SK-N-SH treated with all-trans-retinoic acid at 6 μM for 48 hours (cell line): ENCODE measurements at regions not wholly inside any gene's neighbourhood (a gene's known extent, or its start where the extent isn't known, plus 50 kb on each side); places are given as distances from the start of the nearest gene placed in this dataset.
A peak's percentile ranks its signal among the peaks of the same experiment; 100 is the strongest.

Source experiments
- ATAC-seq: fragments of 200-7000 bp; cut with Tn5 transposase; 3 replicates; pipeline ENCODE4 v1.9.1; 2020; ENCODE audit warnings: mild to moderate bottlenecking, moderate library complexity
- BACH2 ChIP-seq: fragments of 250-450 bp; sonication (Bioruptor Pico); IDR thresholded peaks from 2 replicates; pipeline ENCODE4 v1.9.0; 2021; ENCODE audit warnings: mild to moderate bottlenecking, borderline replicate concordance
- CSDC2 ChIP-seq: fragments of 250-450 bp; sonication (Bioruptor Pico); IDR thresholded peaks from 2 replicates; pipeline ENCODE4 v1.5.0; 2020; ENCODE audit warnings: mild to moderate bottlenecking, moderate library complexity
- ESRRG ChIP-seq: fragments of 250-450 bp; sonication (Bioruptor Pico); IDR thresholded peaks from 2 replicates; pipeline ENCODE4 v1.6.1; 2021; ENCODE audit warnings: mild to moderate bottlenecking
- ISL1 ChIP-seq: fragments of 250-450 bp; sonication (Bioruptor Pico); IDR thresholded peaks from 2 replicates; pipeline ENCODE4 v2.1.2; 2022; ENCODE audit warnings: mild to moderate bottlenecking, moderate library complexity
- OSR1 ChIP-seq: fragments of 250-450 bp; sonication (Bioruptor Pico); IDR thresholded peaks from 2 replicates; pipeline ENCODE4 v1.8.0; 2022; ENCODE audit warnings: moderate library complexity, mild to moderate bottlenecking, inconsistent platforms
- RARB ChIP-seq: fragments of 250-450 bp; sonication (Bioruptor Pico); IDR thresholded peaks from 2 replicates; pipeline ENCODE4 v1.8.0; 2021; ENCODE audit warnings: mild to moderate bottlenecking, moderate library complexity
- SNAI2 ChIP-seq: fragments of 250-450 bp; sonication (Bioruptor Pico); IDR thresholded peaks from 2 replicates; pipeline ENCODE4 v1.5.0; 2020; ENCODE audit warnings: mild to moderate bottlenecking, moderate library complexity
- TCF4 ChIP-seq: fragments of 250-450 bp; sonication (Bioruptor Pico); IDR thresholded peaks from 2 replicates; pipeline ENCODE4 v1.8.0; 2021; ENCODE audit warnings: mild to moderate bottlenecking, moderate library complexity, borderline replicate concordance
- TOX ChIP-seq: fragments of 250-450 bp; sonication (Bioruptor Pico); IDR thresholded peaks from 2 replicates; pipeline ENCODE4 v1.8.0; 2021; ENCODE audit warnings: mild to moderate bottlenecking, moderate library complexity, borderline replicate concordance
- ZC3H10 ChIP-seq: fragments of 250-450 bp; sonication (Bioruptor Pico); IDR thresholded peaks from 2 replicates; pipeline ENCODE4 v1.5.1; 2021; ENCODE audit warnings: mild to moderate bottlenecking, moderate library complexity
- ZFP3 ChIP-seq: fragments of 250-450 bp; sonication (Bioruptor Pico); IDR thresholded peaks from 2 replicates; pipeline ENCODE4 v1.5.0; 2020; ENCODE audit warnings: mild to moderate bottlenecking, moderate library complexity
- ZFP30 ChIP-seq: fragments of 450-650 bp; formaldehyde crosslinking; IDR thresholded peaks from 2 replicates; pipeline ENCODE4 v1.5.0; 2022; ENCODE audit warnings: mild to moderate bottlenecking, moderate library complexity
- ZNF565 ChIP-seq: fragments of 450-650 bp; formaldehyde crosslinking; conservative IDR thresholded peaks from 2 replicates; pipeline ENCODE4 v1.5.0; 2020; ENCODE audit warnings: low read depth, mild to moderate bottlenecking, moderate library complexity
- ZNF8 ChIP-seq: fragments of 450-650 bp; formaldehyde crosslinking; IDR thresholded peaks from 2 replicates; pipeline ENCODE4 v1.5.0; 2020; ENCODE audit warnings: mild to moderate bottlenecking, moderate library complexity
- TF ChIP-seq, protein P1 (sequence below): fragments of 250-450 bp; sonication (Bioruptor Pico); IDR thresholded peaks from 2 replicates; pipeline ENCODE4 v1.5.1; 2021; ENCODE audit warnings: mild to moderate bottlenecking, moderate library complexity
- TF ChIP-seq, protein P2 (sequence below): fragments of 250-450 bp; sonication (Bioruptor Pico); IDR thresholded peaks from 2 replicates; pipeline ENCODE4 v1.5.1; 2020; ENCODE audit warnings: low read depth, mild to moderate bottlenecking, moderate library complexity
- TF ChIP-seq, protein P3 (sequence below): fragments of 250-450 bp; sonication (Bioruptor Pico); IDR thresholded peaks from 2 replicates; pipeline ENCODE4 v1.8.0; 2020; ENCODE audit warnings: mild to moderate bottlenecking, moderate library complexity, borderline replicate concordance
- TF ChIP-seq, protein P4 (sequence below): fragments of 250-450 bp; sonication (Bioruptor Pico); IDR thresholded peaks from 2 replicates; pipeline ENCODE4 v1.5.0; 2020; ENCODE audit warnings: mild to moderate bottlenecking, moderate library complexity
- TF ChIP-seq, protein P5 (sequence below): fragments of 250-450 bp; sonication (Bioruptor Pico); IDR thresholded peaks from 2 replicates; pipeline ENCODE4 v1.8.0; 2021; ENCODE audit warnings: low read depth, mild to moderate bottlenecking, moderate library complexity, borderline replicate concordance

DNA sequence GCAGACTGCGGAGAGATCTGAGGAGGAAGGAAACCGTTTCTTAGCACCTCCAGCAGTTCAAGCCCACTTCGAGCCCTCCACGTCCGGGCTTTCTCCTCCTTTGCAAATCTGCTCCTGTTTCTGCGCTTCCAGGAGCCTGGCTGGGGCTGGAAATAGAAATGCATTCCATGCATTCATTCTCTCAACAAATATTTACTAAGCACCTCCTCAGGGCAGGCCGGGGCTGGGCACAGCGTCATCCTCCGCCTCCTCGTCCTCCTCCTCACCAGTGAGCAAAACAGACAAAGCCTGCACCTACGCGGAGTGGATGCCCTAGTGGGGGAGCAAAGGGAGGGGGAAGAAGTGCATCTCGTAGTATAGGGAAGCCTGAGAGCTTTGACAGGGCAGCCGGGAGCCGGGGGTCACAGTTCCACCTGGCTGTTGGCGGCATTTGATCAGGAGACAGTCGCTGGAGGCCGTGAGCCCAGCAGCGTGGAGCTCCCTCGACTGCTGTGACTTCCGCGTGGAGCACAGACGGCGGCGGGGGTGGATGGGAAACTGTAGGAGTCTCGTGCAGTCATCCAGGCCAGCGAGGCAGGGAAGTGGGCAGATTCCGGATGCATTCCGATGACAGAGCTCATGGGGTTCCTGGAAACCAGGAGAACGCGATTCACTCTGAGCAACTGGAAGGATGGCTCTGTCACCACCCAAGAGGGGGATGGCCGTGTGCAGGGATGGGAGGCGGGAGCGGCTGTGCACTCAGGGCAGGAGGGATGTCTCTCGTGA, 93.5 kb downstream of the SIK1 start:
- TF ChIP-seq, protein P1, sequence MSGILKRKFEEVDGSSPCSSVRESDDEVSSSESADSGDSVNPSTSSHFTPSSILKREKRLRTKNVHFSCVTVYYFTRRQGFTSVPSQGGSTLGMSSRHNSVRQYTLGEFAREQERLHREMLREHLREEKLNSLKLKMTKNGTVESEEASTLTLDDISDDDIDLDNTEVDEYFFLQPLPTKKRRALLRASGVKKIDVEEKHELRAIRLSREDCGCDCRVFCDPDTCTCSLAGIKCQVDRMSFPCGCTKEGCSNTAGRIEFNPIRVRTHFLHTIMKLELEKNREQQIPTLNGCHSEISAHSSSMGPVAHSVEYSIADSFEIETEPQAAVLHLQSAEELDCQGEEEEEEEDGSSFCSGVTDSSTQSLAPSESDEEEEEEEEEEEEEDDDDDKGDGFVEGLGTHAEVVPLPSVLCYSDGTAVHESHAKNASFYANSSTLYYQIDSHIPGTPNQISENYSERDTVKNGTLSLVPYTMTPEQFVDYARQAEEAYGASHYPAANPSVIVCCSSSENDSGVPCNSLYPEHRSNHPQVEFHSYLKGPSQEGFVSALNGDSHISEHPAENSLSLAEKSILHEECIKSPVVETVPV (CRISPR knock-in tag) = no peak
- TF ChIP-seq SNAI2 (CRISPR knock-in tag) = no peak
- ATAC-seq = peak; percentile 89

DNA sequence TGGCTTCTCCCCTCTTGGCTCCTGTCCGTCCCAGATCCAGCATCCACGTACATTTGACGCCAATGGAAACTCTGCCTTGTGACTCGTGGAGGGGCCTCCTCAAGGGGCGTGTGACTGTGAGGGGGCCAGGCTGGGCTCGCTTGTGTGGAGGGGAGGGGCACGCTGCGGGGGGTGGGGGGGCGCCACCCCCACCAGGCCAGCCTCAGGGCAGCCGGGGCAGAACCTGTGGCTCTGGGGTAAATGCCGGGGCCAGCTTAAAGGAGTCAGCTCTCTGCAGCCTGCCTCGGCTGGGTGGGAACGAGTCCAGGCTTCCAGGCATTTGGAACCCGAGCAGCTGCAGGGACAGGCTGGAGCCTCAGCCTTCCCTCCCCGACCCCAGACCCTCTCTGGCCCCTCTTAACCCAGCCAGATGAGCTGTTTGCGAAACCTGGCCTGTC, 94.1 kb downstream of the SIK1 start:
- peak; percentile 34 for ATAC-seq
- TF ChIP-seq SNAI2 (CRISPR knock-in tag) (no peak), ZFP30 (CRISPR knock-in tag) (no peak), CSDC2 (CRISPR knock-in tag) (no peak), ZNF565 (CRISPR knock-in tag) (no peak), TCF4 (CRISPR knock-in tag) (no peak), ZC3H10 (CRISPR knock-in tag) (no peak), RARB (no peak), OSR1 (CRISPR knock-in tag) (no peak), ESRRG (CRISPR knock-in tag) (no peak), TOX (CRISPR knock-in tag) (no peak), BACH2 (CRISPR knock-in tag) (no peak), ISL1 (CRISPR knock-in tag) (no peak), ZFP3 (CRISPR knock-in tag) (no peak), ZNF8 (CRISPR knock-in tag) (no peak)
- TF ChIP-seq, protein P2, sequence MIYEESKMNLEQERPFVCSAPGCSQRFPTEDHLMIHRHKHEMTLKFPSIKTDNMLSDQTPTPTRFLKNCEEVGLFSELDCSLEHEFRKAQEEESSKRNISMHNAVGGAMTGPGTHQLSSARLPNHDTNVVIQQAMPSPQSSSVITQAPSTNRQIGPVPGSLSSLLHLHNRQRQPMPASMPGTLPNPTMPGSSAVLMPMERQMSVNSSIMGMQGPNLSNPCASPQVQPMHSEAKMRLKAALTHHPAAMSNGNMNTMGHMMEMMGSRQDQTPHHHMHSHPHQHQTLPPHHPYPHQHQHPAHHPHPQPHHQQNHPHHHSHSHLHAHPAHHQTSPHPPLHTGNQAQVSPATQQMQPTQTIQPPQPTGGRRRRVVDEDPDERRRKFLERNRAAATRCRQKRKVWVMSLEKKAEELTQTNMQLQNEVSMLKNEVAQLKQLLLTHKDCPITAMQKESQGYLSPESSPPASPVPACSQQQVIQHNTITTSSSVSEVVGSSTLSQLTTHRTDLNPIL (CRISPR knock-in tag) = no peak
- TF ChIP-seq, protein P3, sequence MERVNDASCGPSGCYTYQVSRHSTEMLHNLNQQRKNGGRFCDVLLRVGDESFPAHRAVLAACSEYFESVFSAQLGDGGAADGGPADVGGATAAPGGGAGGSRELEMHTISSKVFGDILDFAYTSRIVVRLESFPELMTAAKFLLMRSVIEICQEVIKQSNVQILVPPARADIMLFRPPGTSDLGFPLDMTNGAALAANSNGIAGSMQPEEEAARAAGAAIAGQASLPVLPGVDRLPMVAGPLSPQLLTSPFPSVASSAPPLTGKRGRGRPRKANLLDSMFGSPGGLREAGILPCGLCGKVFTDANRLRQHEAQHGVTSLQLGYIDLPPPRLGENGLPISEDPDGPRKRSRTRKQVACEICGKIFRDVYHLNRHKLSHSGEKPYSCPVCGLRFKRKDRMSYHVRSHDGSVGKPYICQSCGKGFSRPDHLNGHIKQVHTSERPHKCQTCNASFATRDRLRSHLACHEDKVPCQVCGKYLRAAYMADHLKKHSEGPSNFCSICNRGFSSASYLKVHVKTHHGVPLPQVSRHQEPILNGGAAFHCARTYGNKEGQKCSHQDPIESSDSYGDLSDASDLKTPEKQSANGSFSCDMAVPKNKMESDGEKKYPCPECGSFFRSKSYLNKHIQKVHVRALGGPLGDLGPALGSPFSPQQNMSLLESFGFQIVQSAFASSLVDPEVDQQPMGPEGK (CRISPR knock-in tag) = no peak
- TF ChIP-seq, protein P1 (CRISPR knock-in tag) = no peak
- TF ChIP-seq, protein P4, sequence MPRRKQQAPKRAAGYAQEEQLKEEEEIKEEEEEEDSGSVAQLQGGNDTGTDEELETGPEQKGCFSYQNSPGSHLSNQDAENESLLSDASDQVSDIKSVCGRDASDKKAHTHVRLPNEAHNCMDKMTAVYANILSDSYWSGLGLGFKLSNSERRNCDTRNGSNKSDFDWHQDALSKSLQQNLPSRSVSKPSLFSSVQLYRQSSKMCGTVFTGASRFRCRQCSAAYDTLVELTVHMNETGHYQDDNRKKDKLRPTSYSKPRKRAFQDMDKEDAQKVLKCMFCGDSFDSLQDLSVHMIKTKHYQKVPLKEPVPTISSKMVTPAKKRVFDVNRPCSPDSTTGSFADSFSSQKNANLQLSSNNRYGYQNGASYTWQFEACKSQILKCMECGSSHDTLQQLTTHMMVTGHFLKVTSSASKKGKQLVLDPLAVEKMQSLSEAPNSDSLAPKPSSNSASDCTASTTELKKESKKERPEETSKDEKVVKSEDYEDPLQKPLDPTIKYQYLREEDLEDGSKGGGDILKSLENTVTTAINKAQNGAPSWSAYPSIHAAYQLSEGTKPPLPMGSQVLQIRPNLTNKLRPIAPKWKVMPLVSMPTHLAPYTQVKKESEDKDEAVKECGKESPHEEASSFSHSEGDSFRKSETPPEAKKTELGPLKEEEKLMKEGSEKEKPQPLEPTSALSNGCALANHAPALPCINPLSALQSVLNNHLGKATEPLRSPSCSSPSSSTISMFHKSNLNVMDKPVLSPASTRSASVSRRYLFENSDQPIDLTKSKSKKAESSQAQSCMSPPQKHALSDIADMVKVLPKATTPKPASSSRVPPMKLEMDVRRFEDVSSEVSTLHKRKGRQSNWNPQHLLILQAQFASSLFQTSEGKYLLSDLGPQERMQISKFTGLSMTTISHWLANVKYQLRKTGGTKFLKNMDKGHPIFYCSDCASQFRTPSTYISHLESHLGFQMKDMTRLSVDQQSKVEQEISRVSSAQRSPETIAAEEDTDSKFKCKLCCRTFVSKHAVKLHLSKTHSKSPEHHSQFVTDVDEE = no peak
- TF ChIP-seq, protein P5, sequence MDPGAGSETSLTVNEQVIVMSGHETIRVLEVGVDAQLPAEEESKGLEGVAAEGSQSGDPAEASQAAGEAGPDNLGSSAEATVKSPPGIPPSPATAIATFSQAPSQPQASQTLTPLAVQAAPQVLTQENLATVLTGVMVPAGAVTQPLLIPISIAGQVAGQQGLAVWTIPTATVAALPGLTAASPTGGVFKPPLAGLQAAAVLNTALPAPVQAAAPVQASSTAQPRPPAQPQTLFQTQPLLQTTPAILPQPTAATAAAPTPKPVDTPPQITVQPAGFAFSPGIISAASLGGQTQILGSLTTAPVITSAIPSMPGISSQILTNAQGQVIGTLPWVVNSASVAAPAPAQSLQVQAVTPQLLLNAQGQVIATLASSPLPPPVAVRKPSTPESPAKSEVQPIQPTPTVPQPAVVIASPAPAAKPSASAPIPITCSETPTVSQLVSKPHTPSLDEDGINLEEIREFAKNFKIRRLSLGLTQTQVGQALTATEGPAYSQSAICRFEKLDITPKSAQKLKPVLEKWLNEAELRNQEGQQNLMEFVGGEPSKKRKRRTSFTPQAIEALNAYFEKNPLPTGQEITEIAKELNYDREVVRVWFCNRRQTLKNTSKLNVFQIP = no peak
